PC-9 (cell line): ENCODE measurements at regions not wholly inside any gene's neighbourhood (a gene's known extent, or its start where the extent isn't known, plus 50 kb on each side); places are given as distances from the start of the nearest gene placed in this dataset.
"Not testable (repeated sequence)": the region's sequence is repeated elsewhere in the genome, so short reads cannot be mapped to it uniquely, and the experiment has no call there.

Experiments
- BruUV-seq: library from RNA; stranded (reverse); fragments of 400-500 nt; replicated peaks from 2 replicates; lab custom pipeline; 2021; lab: Mats Ljungman, UMichigan
- CTCF ChIA-PET: fragments of 300-600 bp; sonication (Branson Sonifier 250); formaldehyde crosslinking; loops from one replicate; lab custom pipeline; 2022; ENCODE audit warnings: antibody characterized with exemption; lab: Charles Lee
- POLR2A ChIA-PET: fragments of 300-600 bp; sonication (Branson Sonifier 250); formaldehyde crosslinking; loops from one replicate; lab custom pipeline; 2022; ENCODE audit warnings: antibody characterized with exemption; ENCODE audit not compliant: unreplicated experiment; lab: Charles Lee
- DNase-seq, 2 experiments: peaks; one replicate each; pipeline versions ENCODE4 v3.0.0 to v3.0.0-alpha.2; 2015 to 2022; ENCODE audit warnings: mixed read lengths in 1 of 2
- H2AFZ ChIP-seq: fragments of 200-600 bp; sonication (generic); 2 replicates; pipeline ENCODE4 v1.8.1; 2017; ENCODE audit warnings: antibody characterized with exemption
- H3F3A ChIP-seq: fragments of 200-600 bp; sonication (generic); 2 replicates; pipeline ENCODE4 v1.8.1; 2017; ENCODE audit warnings: antibody characterized with exemption, mild to moderate bottlenecking, low read depth; ENCODE audit not compliant: insufficient read depth
- H3K27ac ChIP-seq: fragments of 200-600 bp; sonication (generic); 2 replicates; pipeline ENCODE4 v1.6.1; 2016; ENCODE audit warnings: mixed run types
- H3K27me3 ChIP-seq: fragments of 200-600 bp; sonication (generic); 2 replicates; pipeline ENCODE4 v1.6.1; 2016; ENCODE audit warnings: low read depth, mixed run types; ENCODE audit not compliant: insufficient read depth
- H3K36me3 ChIP-seq: fragments of 200-600 bp; sonication (generic); 2 replicates; pipeline ENCODE4 v1.6.1; 2016; ENCODE audit warnings: low read depth, mixed run types
- H3K4me1 ChIP-seq: fragments of 200-600 bp; sonication (generic); replicated peaks from 2 replicates; pipeline ENCODE4 v1.6.1; 2016; ENCODE audit warnings: mixed run types; ENCODE audit not compliant: insufficient read depth
- H3K4me2 ChIP-seq: fragments of 200-600 bp; sonication (generic); 2 replicates; pipeline ENCODE4 v1.6.1; 2017; ENCODE audit warnings: mixed run types
- H3K4me3 ChIP-seq: fragments of 200-600 bp; sonication (generic); 2 replicates; pipeline ENCODE4 v1.6.1; 2016; ENCODE audit warnings: mixed run types
- H3K79me2 ChIP-seq: fragments of 200-600 bp; sonication (generic); 2 replicates; pipeline ENCODE4 v1.6.1; 2017; ENCODE audit warnings: low read depth, mixed run types
- H3K9me2 ChIP-seq: fragments of 200-600 bp; sonication (generic); 2 replicates; pipeline ENCODE4 v1.8.1; 2017; ENCODE audit warnings: mild to moderate bottlenecking; ENCODE audit not compliant: insufficient read depth
- H3K9me3 ChIP-seq: fragments of 200-600 bp; sonication (generic); 2 replicates; pipeline ENCODE4 v1.8.1; 2016; ENCODE audit warnings: low read depth; ENCODE audit not compliant: insufficient read depth
- H4K20me1 ChIP-seq: fragments of 200-600 bp; sonication (generic); 2 replicates; pipeline ENCODE4 v1.8.1; 2017; ENCODE audit not compliant: insufficient read depth
- EZH2 ChIP-seq: fragments of 200-600 bp; sonication (generic); IDR thresholded peaks from 2 replicates; pipeline ENCODE4 v1.8.0; 2017; ENCODE audit warnings: antibody characterized with exemption, low read depth
- intact Hi-C: fragments of 100-400 bp; cut with micrococcal nuclease; formaldehyde crosslinking; loops from one replicate; pipeline ENCODE4 v1.10.0; 2022; ENCODE audit not compliant: unreplicated experiment
- TF ChIP-seq, protein P1 (sequence below): fragments of 200-600 bp; sonication (generic); conservative IDR thresholded peaks from 2 replicates; pipeline ENCODE4 v1.6.1; 2017; ENCODE audit warnings: mixed run types, antibody characterized with exemption, mild to moderate bottlenecking, moderate library complexity

DNA sequence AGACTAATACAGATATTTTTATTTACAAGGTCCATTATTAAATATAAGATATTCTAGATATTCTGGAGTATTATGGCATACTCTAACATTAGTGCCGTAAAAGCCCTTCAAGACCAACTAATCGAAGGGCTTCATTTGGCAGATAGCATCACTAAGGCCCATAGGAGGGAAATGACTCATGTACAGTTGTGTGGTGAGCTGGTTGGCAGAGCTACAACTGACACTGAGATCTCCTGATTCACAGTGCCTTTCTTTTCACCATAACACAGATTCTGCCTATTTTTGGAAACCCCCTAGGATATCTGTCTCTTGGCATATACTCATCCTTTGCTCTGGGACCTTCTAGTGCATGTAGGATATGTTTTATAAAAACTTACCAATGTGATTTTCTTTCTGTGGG lies 201.7 kb upstream of the AFF2 start:
- ChIA-PET POLR2A (no interaction called here), CTCF (no interaction called here)
- Histone ChIP-seq H3K79me2 (no peaks in the 10 kb centered on the region), H3K27me3 (no peaks in the 10 kb centered on the region), H4K20me1 (no peaks in the 10 kb centered on the region), H3K27ac (no peak overlapping the region), H3F3A (no peaks in the 10 kb centered on the region), H3K36me3 (no peaks in the 10 kb centered on the region), H3K9me2 (no peaks in the 10 kb centered on the region), H3K4me2 (no peak overlapping the region), H3K9me3 (no peaks in the 10 kb centered on the region), H2AFZ (no peak overlapping the region), H3K4me3 (no peak overlapping the region), H3K4me1 (no peaks in the 10 kb centered on the region)
- intact Hi-C loops: no loop called here
- no peak for TF ChIP-seq EZH2
- TF ChIP-seq, protein P1, sequence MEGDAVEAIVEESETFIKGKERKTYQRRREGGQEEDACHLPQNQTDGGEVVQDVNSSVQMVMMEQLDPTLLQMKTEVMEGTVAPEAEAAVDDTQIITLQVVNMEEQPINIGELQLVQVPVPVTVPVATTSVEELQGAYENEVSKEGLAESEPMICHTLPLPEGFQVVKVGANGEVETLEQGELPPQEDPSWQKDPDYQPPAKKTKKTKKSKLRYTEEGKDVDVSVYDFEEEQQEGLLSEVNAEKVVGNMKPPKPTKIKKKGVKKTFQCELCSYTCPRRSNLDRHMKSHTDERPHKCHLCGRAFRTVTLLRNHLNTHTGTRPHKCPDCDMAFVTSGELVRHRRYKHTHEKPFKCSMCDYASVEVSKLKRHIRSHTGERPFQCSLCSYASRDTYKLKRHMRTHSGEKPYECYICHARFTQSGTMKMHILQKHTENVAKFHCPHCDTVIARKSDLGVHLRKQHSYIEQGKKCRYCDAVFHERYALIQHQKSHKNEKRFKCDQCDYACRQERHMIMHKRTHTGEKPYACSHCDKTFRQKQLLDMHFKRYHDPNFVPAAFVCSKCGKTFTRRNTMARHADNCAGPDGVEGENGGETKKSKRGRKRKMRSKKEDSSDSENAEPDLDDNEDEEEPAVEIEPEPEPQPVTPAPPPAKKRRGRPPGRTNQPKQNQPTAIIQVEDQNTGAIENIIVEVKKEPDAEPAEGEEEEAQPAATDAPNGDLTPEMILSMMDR: no peak
- no TSS peak for BruUV-seq
- DNase-seq: no peak

DNA sequence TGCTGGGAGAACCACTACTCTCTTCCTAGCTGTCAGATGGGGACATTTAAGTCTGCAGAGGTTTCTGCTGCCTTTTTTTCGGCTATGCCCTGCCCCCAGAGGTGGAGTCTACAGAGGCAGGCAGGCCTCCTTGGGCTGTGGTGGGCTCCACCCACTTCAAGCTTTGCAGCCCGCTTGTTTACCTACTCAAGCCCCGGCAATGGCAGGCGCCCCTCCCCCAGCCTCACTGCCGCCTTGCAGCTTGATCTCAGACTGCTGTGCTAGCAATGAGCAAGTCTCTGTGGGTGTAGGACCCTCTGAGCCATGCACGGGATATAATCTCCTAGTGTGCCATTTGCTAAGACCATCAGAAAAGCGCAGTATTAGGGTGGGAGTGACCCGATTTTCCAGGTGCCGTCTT lies 195.2 kb upstream of the AFF2 start:
- H3K9me3 ChIP-seq, CTCF ChIA-PET, POLR2A ChIA-PET: not testable (repeated sequence)

DNA sequence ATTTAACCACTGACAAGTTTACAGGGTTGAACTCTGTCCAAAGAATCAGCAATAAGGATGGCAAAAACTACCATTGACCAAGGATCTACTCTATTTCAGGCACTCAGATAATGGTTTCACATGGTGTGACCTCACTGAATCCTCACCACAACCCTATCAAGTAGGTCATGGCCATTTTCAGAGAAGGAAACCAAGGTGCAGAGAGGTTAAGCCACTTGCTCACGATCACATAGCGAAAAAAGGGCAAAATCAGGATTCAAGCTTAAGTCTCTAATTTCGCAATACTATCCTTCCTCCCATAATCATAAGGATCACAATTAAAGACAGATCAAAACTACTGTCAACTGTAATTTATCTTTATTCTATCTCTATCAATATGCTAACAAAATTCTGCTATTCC lies 191.0 kb upstream of the AFF2 start:
- H3K9me2 ChIP-seq: no peaks in the 10 kb centered on the region
- no peaks in the 10 kb centered on the region for H4K20me1 ChIP-seq
- CTCF ChIA-PET: no interaction called here
- TF ChIP-seq, protein P1: no peak
- TF ChIP-seq EZH2: no peak
- no peaks in the 10 kb centered on the region for H3F3A ChIP-seq
- H3K9me3 ChIP-seq: no peaks in the 10 kb centered on the region
- intact Hi-C loops: no loop called here
- H3K27me3 ChIP-seq: no peaks in the 10 kb centered on the region
- no peak overlapping the region for H3K4me3 ChIP-seq
- no TSS peak for BruUV-seq
- no peaks in the 10 kb centered on the region for H3K36me3 ChIP-seq
- no peak for DNase-seq
- H3K4me2 ChIP-seq: no peak overlapping the region
- no peak overlapping the region for H2AFZ ChIP-seq
- no peaks in the 10 kb centered on the region for H3K4me1 ChIP-seq
- H3K27ac ChIP-seq: no peak overlapping the region
- POLR2A ChIA-PET: no interaction called here
- H3K79me2 ChIP-seq: no peaks in the 10 kb centered on the region

More for the DNA sequence above, 195.2 kb upstream of the AFF2 start:
- H2AFZ ChIP-seq, H3K9me2 ChIP-seq, H3K4me2 ChIP-seq, H3K36me3 ChIP-seq, DNase-seq, H3K4me1 ChIP-seq, H3K27me3 ChIP-seq, H3K27ac ChIP-seq, H3F3A ChIP-seq, intact Hi-C loops, H3K79me2 ChIP-seq, H4K20me1 ChIP-seq, H3K4me3 ChIP-seq, BruUV-seq: not testable (repeated sequence)

DNA sequence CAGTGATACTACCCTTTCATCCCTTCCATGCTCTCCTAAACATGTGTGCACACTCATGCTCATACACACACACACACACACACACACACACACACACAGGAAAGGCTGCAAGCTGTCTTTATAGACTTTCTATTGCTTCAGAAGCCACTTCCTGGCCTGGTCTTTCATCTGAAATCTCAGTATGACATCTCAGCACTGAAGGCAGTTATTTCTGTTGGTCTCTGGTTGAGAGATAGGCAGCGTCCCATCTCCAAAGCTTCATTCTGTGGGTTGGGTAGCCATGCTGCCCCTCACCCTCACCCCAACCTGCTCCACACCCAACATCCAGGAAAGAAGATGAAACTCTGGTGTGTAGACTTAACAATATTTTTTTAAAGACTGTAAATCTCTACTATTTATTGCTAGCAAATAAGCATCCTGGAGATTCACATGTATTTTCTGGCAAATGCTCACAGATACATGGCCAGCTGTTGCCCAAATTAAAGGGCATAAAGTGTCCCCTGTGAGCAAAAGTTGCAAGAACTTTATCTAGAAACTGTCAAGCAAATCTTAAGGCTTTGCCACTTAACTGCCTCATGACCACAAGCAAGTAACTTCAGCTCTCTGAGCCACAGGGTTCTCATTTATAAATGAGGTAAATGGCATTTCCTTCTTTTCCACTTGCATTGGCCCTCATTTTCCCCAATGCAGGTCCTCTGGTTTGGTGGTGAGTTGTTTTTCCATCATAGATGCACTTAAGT lies 189.8 kb upstream of the AFF2 start:
- POLR2A ChIA-PET: no interaction called here
- H3K9me3 ChIP-seq: no peaks in the 10 kb centered on the region
- no peaks in the 10 kb centered on the region for H3K36me3 ChIP-seq
- H3K4me3 ChIP-seq: no peak overlapping the region
- H3K79me2 ChIP-seq: no peaks in the 10 kb centered on the region
- H3K27me3 ChIP-seq: no peaks in the 10 kb centered on the region
- TF ChIP-seq, protein P1: no peak
- no peak for TF ChIP-seq EZH2
- no peaks in the 10 kb centered on the region; the same call in 1 of the 2 replicates for H3K9me2 ChIP-seq
- H3F3A ChIP-seq: no peaks in the 10 kb centered on the region
- H2AFZ ChIP-seq: no peak overlapping the region
- intact Hi-C loops: no loop called here
- no peak for DNase-seq
- H4K20me1 ChIP-seq: no peaks in the 10 kb centered on the region
- CTCF ChIA-PET: no interaction called here
- no peak overlapping the region for H3K4me2 ChIP-seq
- H3K27ac ChIP-seq: no peak overlapping the region
- H3K4me1 ChIP-seq: no peaks in the 10 kb centered on the region
- no TSS peak for BruUV-seq
